ENCODE measurements at regions not wholly inside any gene's neighbourhood (a gene's known extent, or its start where the extent isn't known, plus 50 kb on each side); places are given as distances from the start of the nearest gene placed in this dataset.

DNA sequence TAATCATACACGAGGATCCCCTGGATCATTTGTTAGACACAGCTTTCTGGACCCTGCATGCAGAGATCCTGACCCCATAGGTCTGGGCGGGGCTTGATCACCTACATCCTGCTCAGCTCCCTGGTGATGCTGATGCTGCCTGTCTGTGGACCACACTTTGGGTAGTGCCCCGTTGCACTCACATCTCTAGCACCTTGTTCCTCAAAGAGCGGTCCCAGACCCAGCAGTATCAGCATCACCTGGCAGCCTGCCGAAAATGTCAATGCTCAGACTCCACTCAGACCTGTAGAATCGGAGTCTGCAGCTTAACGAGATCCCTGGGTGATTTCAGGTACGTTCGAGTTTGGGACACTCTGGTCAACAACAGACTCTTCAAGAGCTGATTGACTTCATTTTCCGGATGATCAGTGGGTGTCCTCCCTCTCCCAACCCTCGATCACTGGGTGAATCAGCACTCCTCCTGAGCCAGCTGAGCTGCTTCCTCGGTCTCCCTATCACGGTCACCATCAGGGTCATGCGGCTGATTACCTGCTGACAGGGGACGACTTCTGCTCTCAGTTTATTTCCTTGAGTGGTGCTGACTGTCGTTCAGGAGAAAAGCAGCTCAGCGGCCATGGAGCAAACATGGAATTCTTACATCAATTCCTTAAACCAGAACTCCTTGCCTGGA lies 150.6 kb upstream of the RAB12 start:
- DNase-seq (ENCODE audit: low read depth in 3 of 3, low spot score in 2 of 3), result no peak

DNA sequence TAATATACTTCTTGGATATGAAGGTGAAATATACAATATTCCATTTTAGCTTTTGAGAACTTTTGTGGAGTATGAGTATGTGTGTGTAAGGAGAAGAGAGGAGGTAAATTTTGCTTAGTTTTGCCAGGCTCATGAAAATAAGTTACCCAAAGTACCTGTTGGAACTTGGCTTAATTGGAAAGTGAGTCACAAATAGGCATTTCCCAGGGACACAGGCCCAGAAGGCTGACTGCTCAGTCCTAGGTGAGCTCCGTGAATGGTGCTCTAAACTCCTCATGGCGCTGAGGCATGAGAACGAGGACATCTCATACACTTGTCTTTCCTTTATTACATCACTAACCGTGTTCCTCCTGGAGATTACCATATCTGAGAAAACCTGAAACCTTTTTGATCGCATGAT lies 148.5 kb upstream of the RAB12 start:
- DNase-seq (ENCODE audit: low read depth in 3 of 3, low spot score in 2 of 3), result no peak

DNA sequence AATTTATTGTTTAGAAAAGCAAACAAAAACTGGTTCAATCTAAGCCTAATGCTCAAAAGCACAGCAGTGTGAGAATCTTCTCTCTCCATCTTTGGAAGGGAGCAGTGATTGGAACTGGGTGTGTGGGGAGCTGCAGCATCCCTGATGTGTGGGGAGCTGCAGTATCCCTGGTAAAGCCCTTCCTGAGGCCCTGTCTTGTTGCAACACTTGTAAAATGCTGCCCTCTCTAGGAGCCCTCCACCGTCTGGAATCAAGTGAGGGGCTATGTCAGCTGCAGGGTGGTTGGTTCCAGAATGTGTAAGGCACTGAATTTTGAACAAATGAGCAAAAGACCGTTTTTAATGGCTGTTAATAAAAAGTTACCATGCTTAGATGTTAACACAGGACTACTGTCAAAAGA lies 147.7 kb upstream of the RAB12 start:
- no peak for DNase-seq (ENCODE audit: low read depth in 3 of 3, low spot score in 2 of 3)

DNA sequence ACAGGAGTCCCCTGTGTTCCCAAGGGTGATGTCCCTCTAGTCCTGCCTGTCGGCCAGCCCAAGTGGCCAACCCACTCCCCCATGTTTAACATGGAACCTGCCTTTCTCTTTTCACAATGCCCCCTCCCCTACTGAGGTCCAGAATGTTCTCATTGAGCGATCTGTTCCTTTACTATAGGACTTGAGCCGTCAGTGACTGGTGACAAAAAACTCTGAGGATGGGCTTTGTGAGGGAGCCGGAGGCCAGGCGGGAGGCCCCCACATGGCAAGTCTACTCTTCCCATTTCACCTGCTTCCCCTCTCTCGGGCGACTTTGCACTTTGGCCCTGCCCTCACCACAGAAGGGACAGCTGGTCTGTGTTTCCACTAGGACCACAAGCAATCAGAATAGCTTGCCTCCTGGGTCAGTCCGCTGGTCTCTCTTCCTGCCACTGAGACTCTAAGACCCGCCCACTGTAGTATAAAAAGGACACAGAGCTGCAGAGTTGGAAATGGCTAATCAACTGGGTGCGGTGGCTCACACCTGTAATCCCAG lies 146.5 kb upstream of the RAB12 start:
- DNase-seq (ENCODE audit: low read depth in 3 of 3, low spot score in 2 of 3), result no peak

DNA sequence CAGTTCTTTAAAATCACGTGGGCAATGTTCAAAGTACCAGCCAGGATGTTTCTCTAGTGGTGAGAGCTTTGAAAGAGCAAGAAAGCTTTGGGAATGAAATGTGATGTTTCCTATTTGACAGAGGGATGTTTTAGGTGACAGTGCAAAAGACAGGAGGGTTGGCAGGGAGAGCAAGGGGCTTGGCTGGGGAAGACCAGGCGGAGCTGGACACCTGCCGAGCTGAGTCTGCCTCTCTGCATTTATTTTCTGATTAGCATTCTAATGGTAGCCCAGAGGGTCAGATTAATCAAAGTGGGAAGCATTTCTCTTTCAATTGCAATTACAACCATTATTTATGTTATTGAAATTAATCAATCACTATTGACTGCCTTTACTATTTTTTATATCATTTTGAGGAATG lies 145.4 kb upstream of the RAB12 start:
- no peak for DNase-seq (ENCODE audit: low read depth in 3 of 3, low spot score in 2 of 3)

DNA sequence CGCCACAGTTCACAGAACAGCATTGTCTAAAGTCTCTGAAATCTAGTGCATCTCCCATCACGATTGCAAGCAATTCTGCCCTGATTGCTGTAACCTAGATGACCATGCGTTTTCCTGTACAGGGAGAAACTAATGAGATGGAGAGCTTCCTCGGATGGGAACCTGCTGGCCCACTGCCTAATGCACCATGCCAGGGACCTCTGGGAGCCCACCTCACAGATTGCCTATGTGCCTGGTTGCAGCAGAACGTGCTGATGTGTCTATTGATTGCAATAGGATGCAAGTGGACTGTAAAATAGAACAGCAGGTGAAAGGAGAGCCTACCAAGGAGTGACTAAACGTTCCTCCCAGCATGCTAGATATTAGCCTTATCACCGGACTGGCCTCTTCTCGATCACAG lies 141.0 kb upstream of the RAB12 start:
- no peak for DNase-seq (ENCODE audit: low read depth in 3 of 3, low spot score in 2 of 3)

DNA sequence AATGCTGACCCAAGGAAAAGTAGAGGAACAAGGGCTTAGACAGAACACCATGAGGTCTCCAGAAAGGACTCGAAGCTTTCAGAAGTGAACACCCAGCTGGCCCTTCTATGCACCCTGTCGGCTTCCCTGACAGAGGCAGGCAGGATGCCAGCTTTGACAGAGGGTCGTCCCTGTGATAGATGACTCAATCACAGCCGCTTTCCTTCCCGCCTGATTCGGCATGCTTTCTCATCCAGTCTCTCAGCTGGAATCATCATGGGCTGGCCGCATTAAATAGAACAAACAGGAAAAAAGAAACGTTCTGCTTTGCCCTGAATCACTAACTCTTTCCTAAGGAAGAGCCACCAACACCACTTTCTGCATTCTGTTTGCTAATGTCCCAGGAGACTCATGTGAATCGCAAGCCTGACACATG lies 140.3 kb upstream of the RAB12 start:
- peak in 1 of 3 donors; percentile 21 for DNase-seq (ENCODE audit: low read depth in 3 of 3, low spot score in 2 of 3)

DNA sequence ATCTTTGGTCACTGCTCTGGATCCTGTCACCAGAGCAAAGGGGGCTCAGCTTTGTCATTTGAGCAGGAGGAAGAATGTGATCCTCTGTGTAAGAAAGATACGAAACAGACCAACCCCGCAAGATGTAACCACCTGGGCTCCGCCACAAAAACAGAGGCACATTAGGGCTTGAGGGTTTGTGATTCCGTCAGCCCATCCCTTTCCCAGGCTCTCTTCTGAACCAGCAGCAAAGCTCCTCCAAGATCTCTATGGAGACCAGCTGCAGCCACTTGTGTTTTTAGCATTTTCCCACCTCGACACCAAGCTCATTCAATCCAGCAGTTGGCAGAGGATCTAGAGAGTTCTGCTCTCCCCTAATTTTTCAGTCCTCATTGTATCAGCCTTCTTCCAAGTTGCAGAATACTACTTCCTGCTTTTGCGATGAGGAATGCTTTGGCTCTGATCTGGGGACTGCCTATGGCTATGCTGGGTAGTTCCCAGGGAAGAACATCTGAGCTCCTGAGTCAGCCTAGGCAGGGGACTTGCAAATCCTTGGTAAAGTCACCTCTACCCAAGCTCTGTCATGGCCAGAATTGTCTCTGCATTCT lies 139.6 kb upstream of the RAB12 start:
- DNase-seq (ENCODE audit: low read depth in 3 of 3, low spot score in 2 of 3), result no peak

DNA sequence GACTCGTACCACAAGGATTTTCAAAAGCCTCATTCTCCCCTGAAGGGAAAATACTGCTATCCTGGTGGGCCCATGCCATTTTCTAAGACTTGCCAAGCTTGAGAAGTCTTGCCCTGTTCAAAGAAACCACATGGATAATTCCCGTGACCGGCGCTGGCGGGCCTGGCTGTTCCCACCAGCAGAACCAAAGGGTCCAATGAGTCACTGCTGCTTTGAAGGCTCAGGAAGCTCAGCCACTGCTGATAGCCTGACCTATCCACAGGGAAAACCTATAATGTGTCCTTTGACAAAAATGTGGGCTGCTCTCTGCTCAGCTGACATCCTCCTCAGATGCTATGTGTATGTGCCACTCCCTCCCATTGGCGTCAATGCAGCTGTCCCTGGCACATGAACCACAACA lies 137.9 kb upstream of the RAB12 start:
- no peak for DNase-seq (ENCODE audit: low read depth in 3 of 3, low spot score in 2 of 3)

DNA sequence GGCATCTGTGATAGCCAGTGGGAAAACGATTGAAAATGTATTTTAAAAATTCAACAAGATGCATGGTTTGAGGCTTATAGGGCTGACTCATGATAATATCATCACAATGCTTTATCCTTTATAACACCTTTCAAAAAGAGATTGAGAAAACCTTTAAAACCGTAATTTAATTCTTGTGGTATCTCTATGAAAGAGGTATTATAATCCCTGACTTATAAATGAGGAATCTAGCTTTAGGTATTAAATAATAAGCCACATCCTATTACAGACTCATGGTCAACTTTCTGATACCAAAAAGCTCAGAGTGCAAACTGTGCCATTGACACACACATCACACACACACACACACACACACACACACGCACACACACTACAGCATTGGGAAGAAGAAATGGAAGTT lies 134.6 kb upstream of the RAB12 start:
- DNase-seq (ENCODE audit: low read depth in 3 of 3, low spot score in 2 of 3), result no peak

DNA sequence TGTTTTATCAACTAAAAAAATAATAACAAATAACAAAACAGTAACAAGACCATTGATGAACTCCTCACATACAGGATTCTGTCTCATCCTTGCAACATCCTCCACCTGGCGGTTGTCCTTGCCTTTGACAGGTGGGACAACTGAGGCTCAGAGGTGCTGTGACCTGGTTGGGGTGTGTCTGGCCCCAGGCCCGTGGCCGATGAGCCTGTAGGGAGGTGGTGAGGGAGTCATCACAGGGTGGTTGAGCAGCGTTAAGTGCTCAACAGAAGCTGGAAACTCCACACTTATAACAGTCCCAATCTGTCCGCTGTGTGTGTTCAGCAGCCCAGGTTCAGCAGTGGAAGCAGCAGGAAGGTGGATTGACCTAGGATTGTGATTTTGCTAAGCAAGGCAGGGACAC lies 131.6 kb upstream of the RAB12 start:
- no peak for DNase-seq (ENCODE audit: low read depth in 3 of 3, low spot score in 2 of 3)

DNA sequence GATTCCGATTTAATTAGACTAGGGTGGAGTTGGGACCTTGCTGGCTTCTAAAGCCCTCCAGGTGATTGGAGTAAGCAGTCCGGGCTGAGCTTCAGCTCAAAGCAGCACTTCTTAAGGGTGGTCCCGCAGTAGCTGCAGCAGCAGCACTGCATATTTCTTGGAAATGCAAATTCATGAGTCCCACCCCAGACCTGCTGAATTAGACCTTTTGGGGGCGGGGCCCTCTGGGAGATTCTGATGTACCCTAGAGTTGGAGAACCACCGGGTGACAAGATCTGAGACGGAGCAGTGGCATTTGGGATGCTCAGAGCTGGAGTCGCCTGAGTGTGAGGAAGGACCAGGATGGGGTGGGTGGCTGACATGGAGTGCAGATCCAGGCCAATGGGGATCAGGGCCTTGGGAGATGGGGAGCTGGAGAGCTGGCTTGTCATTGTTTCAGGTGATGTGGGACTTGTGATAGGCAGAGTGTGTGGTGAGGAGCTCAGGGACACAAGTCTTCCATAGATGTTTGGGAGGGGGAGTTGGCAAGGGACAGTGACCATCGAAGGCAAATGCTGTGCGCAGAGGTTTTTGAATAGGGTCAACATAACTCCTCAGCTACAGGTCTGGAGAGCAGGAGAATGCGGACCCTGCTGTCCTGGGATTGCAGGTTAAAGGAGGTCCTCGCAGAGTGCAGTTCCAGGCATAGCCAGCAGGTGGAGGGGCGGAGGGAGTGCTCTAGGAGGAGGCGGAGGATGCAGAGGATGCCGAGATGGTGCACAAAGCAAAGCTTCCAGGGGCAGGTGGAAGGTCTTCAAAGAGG lies 130.9 kb upstream of the RAB12 start:
- DNase-seq (ENCODE audit: low read depth in 3 of 3, low spot score in 2 of 3), result no peak

DNA sequence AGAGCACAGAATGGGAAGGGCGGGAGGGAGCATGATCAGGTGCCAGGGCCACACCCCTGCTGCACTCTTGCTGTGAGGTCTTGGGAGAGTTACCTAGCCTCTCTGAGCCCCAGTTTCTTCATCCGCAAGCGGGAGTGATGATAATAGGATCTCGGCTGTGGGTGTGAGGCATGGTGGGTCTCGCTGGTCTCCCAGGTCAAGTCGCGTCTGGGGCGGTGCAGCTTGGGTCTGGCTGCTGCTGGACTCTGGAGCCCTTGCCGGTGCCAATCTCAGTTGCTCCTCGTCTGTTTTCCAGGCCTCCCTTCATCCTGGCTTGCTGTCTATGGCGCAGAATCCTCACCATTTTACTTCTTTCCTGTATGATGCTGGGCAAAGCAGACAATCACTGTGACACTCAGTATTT lies 130.3 kb upstream of the RAB12 start:
- no peak for DNase-seq (ENCODE audit: low read depth in 3 of 3, low spot score in 2 of 3)

DNA sequence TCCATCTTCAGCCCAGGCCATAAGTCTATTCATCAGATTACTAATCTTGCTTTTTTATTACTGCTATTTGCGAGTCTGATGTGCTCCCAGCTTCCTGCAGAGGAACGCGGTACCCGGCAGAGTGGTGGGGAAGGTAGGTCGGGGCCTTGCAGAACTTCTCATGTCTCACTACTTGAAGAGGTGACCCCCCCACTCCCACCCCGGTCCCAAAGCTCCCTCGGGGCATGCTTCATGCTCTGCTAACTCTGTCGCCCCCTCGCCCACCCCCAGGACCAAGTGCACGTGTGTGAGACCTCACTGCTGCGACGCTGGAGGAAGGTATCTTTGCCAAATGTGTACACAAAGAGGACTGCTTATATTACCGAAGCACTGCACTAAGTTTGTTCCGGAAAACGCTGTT lies 129.4 kb upstream of the RAB12 start:
- no peak for DNase-seq (ENCODE audit: low read depth in 3 of 3, low spot score in 2 of 3)

DNA sequence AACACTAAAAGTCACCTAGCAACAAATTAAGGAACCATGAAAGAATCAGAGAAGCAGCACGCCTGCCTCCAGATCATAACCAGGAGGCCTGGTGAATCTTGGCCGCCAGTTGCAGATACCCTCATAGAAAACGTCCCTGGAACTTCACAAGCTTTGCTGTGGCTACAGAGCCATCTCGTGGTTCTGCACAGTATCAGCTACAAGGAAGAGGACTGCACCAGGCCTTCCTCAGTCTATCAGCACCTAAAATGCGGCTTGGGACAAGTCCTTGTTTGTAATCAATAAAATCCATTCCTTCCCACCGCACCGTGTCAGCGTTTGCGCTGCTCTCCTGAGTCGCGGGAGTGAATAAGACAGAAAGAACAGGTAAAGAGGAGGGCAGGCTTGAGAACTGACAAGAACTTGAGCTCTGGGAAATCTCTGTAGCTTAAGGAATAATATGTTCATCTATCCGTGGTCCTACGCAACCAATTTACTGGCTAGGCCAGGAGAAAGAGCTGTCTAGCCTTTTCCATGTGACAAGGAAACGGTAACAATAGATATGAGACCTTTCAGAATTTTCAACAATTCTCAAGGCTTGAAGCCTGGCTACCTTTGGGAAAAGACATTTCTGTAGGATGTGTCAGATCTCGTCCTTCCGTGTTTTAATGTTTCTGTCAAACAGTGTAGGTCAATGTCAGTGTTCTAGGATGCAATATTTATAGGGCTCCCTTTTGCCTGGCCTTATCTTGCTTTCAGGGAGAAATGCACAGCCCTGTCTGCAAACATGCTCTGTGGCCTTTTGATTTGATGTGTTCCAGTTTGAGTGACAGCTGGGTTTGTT lies 128.5 kb upstream of the RAB12 start:
- no peak for DNase-seq (ENCODE audit: low read depth in 3 of 3, low spot score in 2 of 3)

DNA sequence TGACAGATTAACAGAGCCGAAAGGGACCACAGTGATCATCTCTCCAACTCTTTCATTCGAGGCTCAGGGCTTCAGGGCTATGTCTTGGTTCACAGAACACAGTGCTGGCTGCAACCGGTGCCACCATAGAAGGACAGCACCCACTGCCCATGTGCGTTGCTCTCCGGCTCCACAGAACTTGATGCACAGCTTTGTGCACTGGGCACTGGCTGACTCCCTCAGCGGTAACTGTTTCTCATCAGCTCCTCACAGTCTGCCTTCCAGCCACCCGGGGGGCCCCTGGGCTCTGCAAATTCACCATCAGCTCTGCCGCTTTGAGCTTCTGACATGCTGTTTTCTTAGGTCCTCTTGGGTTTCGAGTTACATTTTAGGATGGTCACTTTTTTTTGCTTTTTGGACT lies 124.3 kb upstream of the RAB12 start:
- DNase-seq (ENCODE audit: low read depth in 3 of 3, low spot score in 2 of 3), result no peak

DNA sequence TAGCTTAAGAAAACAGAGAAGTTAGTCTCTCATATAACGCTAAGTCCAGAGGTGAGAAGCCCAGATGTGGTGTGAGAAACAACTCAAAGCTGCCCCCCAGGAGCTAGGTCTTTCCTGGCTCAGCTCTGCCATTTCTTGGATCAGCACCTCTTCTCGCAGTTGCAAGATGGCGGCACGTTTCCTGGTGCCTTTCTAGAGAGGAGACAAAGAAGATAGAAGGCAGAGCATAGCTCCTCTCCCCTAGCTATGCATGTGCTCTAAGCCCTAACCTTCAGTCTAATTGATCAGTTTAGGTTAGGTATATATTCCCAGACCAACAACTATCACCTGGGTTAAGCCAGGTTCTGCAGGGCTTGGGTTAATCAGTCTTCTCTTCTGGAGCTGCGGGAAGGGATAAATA lies 119.5 kb upstream of the RAB12 start:
- no peak for DNase-seq (ENCODE audit: low read depth in 3 of 3, low spot score in 2 of 3)

DNA sequence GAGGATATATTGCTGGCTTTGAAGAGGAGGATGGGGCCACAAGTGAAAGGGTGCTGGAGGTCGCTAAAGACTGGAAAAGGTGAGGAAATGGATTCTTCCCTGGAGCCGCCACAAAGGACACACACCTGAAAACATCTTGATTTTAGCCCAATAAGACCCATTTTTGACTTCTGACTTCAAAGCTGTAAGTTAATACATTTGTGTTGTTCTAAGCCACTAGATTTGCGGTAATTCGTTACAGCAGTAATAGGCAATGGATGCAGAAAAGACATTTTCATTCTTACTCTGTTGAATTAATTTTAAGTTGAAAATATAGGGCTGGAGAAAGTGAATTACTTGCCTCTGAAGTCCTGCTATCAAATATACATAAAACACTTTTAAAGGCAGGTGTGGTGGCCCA lies 117.7 kb upstream of the RAB12 start:
- no peak for DNase-seq (ENCODE audit: low read depth in 3 of 3, low spot score in 2 of 3)

DNA sequence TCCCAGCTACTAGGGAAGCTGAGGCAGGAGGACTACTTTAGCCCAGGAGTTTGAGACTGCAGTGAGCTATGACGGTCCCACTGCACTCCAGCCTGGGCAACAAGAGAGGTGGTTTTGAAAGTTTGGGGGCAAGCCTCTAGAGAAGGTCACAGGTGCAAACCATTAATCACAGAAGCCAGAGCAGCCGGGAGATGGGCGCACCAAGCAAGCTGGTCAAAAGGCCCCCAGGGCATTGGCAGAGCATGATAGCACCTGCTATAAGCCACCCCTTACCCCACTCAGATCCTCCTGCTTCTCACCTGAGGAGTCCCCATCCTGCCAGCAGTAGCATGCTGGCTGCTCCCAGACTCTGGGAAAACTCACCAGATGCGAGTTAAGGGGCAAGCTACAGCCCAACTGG lies 116.1 kb upstream of the RAB12 start:
- DNase-seq (ENCODE audit: low read depth in 3 of 3, low spot score in 2 of 3), result no peak

DNA sequence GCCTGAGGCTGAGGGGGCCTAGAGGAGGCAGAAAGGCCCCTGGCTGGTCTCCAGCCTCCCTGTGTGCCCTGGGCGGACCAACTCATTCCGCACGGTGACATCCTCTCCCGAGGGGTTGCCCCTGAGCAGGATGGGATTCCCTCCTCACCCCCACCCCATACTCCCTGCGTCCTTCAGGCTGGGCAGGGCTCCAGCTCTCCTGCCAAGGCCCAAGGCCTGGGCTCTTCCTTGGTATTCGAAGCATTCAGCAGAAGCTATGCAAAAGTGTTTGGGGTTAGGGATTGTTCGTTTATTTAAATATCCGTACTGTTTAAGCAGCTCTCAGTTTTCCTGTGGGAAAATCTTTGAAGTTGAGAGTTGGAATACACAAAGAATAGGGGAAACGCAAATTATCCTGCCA lies 113.1 kb upstream of the RAB12 start:
- no peak for DNase-seq (ENCODE audit: low read depth in 3 of 3, low spot score in 2 of 3)

DNA sequence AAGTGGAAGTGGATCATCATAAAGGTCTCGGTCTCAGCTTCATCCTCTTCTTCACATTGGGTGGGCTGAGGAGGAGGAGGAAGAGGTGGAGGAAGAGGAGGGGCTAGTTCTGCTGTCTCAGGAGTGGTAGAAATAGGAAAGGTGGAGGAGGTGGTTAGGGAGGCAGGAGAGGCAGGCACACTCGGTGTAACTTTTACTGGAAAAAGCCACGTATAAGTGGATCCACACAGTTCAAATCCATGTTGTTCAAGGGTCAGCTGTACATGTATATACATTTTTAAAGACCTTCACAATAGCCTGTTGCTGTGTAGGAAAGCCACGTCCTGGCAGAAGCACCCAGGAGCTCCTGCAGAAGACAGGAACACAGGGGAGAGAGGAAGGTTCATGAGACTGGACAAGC lies 110.3 kb upstream of the RAB12 start:
- DNase-seq (ENCODE audit: low read depth in 3 of 3, low spot score in 2 of 3), result no peak
